H9 (cell line): ENCODE measurements at regions not wholly inside any gene's neighbourhood (a gene's known extent, or its start where the extent isn't known, plus 50 kb on each side); places are given as distances from the start of the nearest gene placed in this dataset.

Experiments
- DNase-seq: peaks from one replicate; pipeline ENCODE4 v3.0.0-alpha.2; 2017
- H2AFZ ChIP-seq: one replicate; pipeline ENCODE4 v1.6.1; 2013; ENCODE audit warnings: mild to moderate bottlenecking, low read length, control low read depth, moderate library complexity
- H2AK5ac ChIP-seq: 2 replicates; pipeline ENCODE4 v1.6.1; 2013; ENCODE audit warnings: low read length, control low read depth, mixed read lengths; ENCODE audit not compliant: insufficient read length
- H2BK120ac ChIP-seq: one replicate; pipeline ENCODE4 v1.6.1; 2013; ENCODE audit warnings: low read depth, mild to moderate bottlenecking, low read length, control low read depth, inconsistent platforms; ENCODE audit not compliant: poor library complexity, severe bottlenecking
- H2BK12ac ChIP-seq: 2 replicates; pipeline ENCODE4 v1.6.1; 2013; ENCODE audit warnings: low read length, control low read depth, mixed read lengths, low read depth; ENCODE audit not compliant: insufficient read length
- H2BK15ac ChIP-seq: 2 replicates; pipeline ENCODE4 v1.6.1; 2013; ENCODE audit warnings: low read depth, low read length, control low read depth
- H2BK20ac ChIP-seq: one replicate; pipeline ENCODE4 v1.6.1; 2013; ENCODE audit warnings: low read depth, mild to moderate bottlenecking, low read length, control low read depth, inconsistent platforms; ENCODE audit not compliant: poor library complexity, severe bottlenecking
- H2BK5ac ChIP-seq: 2 replicates; pipeline ENCODE4 v1.6.1; 2013; ENCODE audit warnings: low read length, control low read depth, mixed read lengths; ENCODE audit not compliant: insufficient read length
- H3K14ac ChIP-seq: 2 replicates; pipeline ENCODE4 v1.6.1; 2013; ENCODE audit warnings: low read length, control low read depth; ENCODE audit not compliant: insufficient read depth
- H3K18ac ChIP-seq: 2 replicates; pipeline ENCODE4 v1.6.1; 2013; ENCODE audit warnings: low read depth, mild to moderate bottlenecking, mixed read lengths, low read length, control low read depth; ENCODE audit not compliant: insufficient read length
- H3K23ac ChIP-seq: 2 replicates; pipeline ENCODE4 v1.6.1; 2013; ENCODE audit warnings: low read length, control low read depth, mixed read lengths, low read depth; ENCODE audit not compliant: insufficient read length
- H3K23me2 ChIP-seq: 2 replicates; pipeline ENCODE4 v1.6.1; 2013; ENCODE audit warnings: low read depth, mild to moderate bottlenecking, mixed read lengths, low read length, control low read depth; ENCODE audit not compliant: insufficient read length, poor library complexity, severe bottlenecking
- H3K27ac ChIP-seq: 2 replicates; pipeline ENCODE4 v1.5.1; 2013; ENCODE audit warnings: low read length, control low read depth, mixed read lengths, low read depth; ENCODE audit not compliant: insufficient read length
- H3K27me3 ChIP-seq: 2 replicates; pipeline ENCODE4 v1.6.1; 2013; ENCODE audit warnings: low read length, control low read depth, inconsistent platforms; ENCODE audit not compliant: insufficient read depth
- H3K4ac ChIP-seq: 2 replicates; pipeline ENCODE4 v1.6.1; 2013; ENCODE audit warnings: low read depth, mild to moderate bottlenecking, control low read depth, inconsistent platforms, low read length, moderate library complexity
- H3K4me1 ChIP-seq: 2 replicates; pipeline ENCODE4 v1.6.1; 2013; ENCODE audit warnings: low read length, control low read depth, inconsistent platforms; ENCODE audit not compliant: insufficient read depth
- H3K4me2 ChIP-seq: 2 replicates; pipeline ENCODE4 v1.6.1; 2013; ENCODE audit warnings: low read length, control low read depth, mixed read lengths; ENCODE audit not compliant: insufficient read length, insufficient read depth
- H3K56ac ChIP-seq: 2 replicates; pipeline ENCODE4 v1.6.1; 2013; ENCODE audit warnings: low read depth, mild to moderate bottlenecking, mixed read lengths, low read length, control low read depth; ENCODE audit not compliant: insufficient read length
- H3K79me1 ChIP-seq: 2 replicates; pipeline ENCODE4 v1.6.1; 2013; ENCODE audit warnings: low read depth, mild to moderate bottlenecking, moderate library complexity, low read length, control low read depth, inconsistent platforms; ENCODE audit not compliant: insufficient read depth, poor library complexity, severe bottlenecking
- H3K79me2 ChIP-seq: 2 replicates; pipeline ENCODE4 v1.6.1; 2013; ENCODE audit warnings: low read length, control low read depth, inconsistent platforms; ENCODE audit not compliant: insufficient read depth
- H3K9ac ChIP-seq: 2 replicates; pipeline ENCODE4 v1.6.1; 2013; ENCODE audit warnings: low read length, control low read depth, mixed read lengths; ENCODE audit not compliant: insufficient read length; ENCODE audit errors: extremely low read depth
- H3K9me3 ChIP-seq: one replicate; pipeline ENCODE4 v1.6.1; 2013; ENCODE audit warnings: low read depth, low read length, inconsistent platforms; ENCODE audit not compliant: control insufficient read depth
- H3T11ph ChIP-seq: one replicate; pipeline ENCODE4 v1.6.1; 2013; ENCODE audit warnings: mild to moderate bottlenecking, low read length, control low read depth, inconsistent platforms
- H4K20me1 ChIP-seq: one replicate; pipeline ENCODE4 v1.6.1; 2013; ENCODE audit not compliant: control insufficient read depth, insufficient read length, insufficient read depth
- H4K5ac ChIP-seq: 2 replicates; pipeline ENCODE4 v1.6.1; 2013; ENCODE audit warnings: low read depth, mild to moderate bottlenecking, mixed read lengths, low read length, control low read depth; ENCODE audit not compliant: insufficient read length
- H4K8ac ChIP-seq: replicated peaks from 2 replicates; pipeline ENCODE4 v1.6.1; 2013; ENCODE audit warnings: low read length, control low read depth, mixed read lengths, low read depth; ENCODE audit not compliant: insufficient read length
- H4K91ac ChIP-seq: 2 replicates; pipeline ENCODE4 v1.6.1; 2013; ENCODE audit warnings: low read depth, mild to moderate bottlenecking, moderate library complexity, mixed read lengths, low read length, control low read depth; ENCODE audit not compliant: insufficient read length
- H3K27ac Mint-ChIP-seq, 3 experiments: 2 replicates in 2 of 3; 3 replicates in 1 of 3; pipeline ENCODE4 v1.8.0; 2020 to 2021; ENCODE audit warnings: mixed read lengths in 3 of 3, mild to moderate bottlenecking in 1 of 3, moderate library complexity in 1 of 3
- H3K27me3 Mint-ChIP-seq: 2 replicates; pipeline ENCODE4 v1.8.0; 2021; ENCODE audit warnings: low read depth, mild to moderate bottlenecking, moderate library complexity, mixed read lengths
- H3K36me3 Mint-ChIP-seq, 3 experiments: 2 replicates in 2 of 3; 3 replicates in 1 of 3; pipeline ENCODE4 v1.8.0; 2020 to 2021; ENCODE audit warnings: low read depth in 3 of 3, mixed read lengths in 3 of 3; ENCODE audit not compliant: insufficient read depth in 1 of 3
- H3K4me1 Mint-ChIP-seq, 2 experiments: 2 replicates each; pipeline ENCODE4 v1.8.0; 2020; ENCODE audit warnings: mixed read lengths in 2 of 2
- H3K4me3 Mint-ChIP-seq, 2 experiments: 2 replicates in 1 of 2; 3 replicates in 1 of 2; pipeline ENCODE4 v1.8.0; 2020 to 2021; ENCODE audit warnings: mild to moderate bottlenecking in 2 of 2, mixed read lengths in 2 of 2, moderate library complexity in 1 of 2
- H3K9me3 Mint-ChIP-seq, 2 experiments: 2 replicates in 1 of 2; 3 replicates in 1 of 2; pipeline ENCODE4 v1.8.0; 2020; ENCODE audit warnings: mild to moderate bottlenecking in 2 of 2, mixed read lengths in 2 of 2, moderate library complexity in 1 of 2
- WGBS: extraction: QIAGEN DNeasy Blood & Tissue Kit; methylation state at CpG from one replicate; pipeline ENCODE4 v1.1.7; 2013; ENCODE audit warnings: missing lambda C conversion rate, low lambda C conversion rate, mixed read lengths; ENCODE audit not compliant: insufficient read length; ENCODE audit errors: extremely low coverage; 5-methylcytosine and 5-hydroxymethylcytosine counted together
- TF ChIP-seq, protein P1 (sequence below): fragments of 200-600 bp; sonication (generic); conservative IDR thresholded peaks from 3 replicates; pipeline ENCODE4 v1.8.0; 2021; ENCODE audit warnings: antibody characterized with exemption, mild to moderate bottlenecking

DNA sequence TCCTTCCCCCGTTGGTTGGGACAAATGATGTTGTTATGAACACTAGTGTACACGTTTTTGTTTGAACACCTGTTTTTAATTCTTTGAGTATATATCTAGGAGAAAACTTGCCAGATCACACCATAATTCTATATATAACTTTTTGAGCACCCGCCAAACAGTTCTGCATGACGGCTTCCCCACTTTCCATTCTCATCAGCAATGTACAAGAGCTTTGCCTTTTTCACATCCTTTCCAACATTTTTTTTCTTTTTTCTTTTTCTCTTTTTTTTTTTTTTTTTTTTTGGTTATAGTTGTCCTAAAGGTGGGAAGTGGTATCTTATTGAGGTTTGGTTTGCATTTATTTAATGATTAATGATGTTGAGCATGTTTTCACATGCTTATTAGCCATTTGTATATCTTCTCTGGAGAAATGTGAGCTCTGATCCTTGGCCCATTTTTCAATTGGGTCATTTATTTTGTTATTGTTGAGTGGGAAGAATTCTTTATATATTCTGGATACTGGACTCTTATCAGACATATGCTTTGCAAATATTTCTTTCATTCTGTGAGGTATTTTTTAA, 86.9 kb upstream of the ZC3H15 start:
- no peak overlapping the region for H3K14ac ChIP-seq
- DNase-seq, result no peak
- H2BK20ac ChIP-seq, result no peak overlapping the region
- no peaks in the 10 kb centered on the region for H4K20me1 ChIP-seq
- no peak overlapping the region for H2AK5ac ChIP-seq
- no peak overlapping the region for H2BK12ac ChIP-seq
- no peak overlapping the region for H2AFZ ChIP-seq
- H3K18ac ChIP-seq, result no peak overlapping the region
- no peak overlapping the region for H2BK5ac ChIP-seq
- WGBS, result no CpG with 5 or more reads among the region's 4 CpGs
- H3K9me3 ChIP-seq, result no peaks in the 10 kb centered on the region
- no peak overlapping the region for H4K8ac ChIP-seq
- H4K5ac ChIP-seq, result no peak overlapping the region
- TF ChIP-seq, protein P1, sequence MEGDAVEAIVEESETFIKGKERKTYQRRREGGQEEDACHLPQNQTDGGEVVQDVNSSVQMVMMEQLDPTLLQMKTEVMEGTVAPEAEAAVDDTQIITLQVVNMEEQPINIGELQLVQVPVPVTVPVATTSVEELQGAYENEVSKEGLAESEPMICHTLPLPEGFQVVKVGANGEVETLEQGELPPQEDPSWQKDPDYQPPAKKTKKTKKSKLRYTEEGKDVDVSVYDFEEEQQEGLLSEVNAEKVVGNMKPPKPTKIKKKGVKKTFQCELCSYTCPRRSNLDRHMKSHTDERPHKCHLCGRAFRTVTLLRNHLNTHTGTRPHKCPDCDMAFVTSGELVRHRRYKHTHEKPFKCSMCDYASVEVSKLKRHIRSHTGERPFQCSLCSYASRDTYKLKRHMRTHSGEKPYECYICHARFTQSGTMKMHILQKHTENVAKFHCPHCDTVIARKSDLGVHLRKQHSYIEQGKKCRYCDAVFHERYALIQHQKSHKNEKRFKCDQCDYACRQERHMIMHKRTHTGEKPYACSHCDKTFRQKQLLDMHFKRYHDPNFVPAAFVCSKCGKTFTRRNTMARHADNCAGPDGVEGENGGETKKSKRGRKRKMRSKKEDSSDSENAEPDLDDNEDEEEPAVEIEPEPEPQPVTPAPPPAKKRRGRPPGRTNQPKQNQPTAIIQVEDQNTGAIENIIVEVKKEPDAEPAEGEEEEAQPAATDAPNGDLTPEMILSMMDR, result no peak
- no peak overlapping the region for H2BK15ac ChIP-seq
- no peaks in the 10 kb centered on the region; the same call in 1 of the 2 replicates for H3K27me3 Mint-ChIP-seq
- no peaks in the 10 kb centered on the region for H3K4me1 ChIP-seq
- H3K79me1 ChIP-seq, result no peaks in the 10 kb centered on the region
- H3K27ac ChIP-seq, result no peak overlapping the region
- no peak overlapping the region for H3K4ac ChIP-seq
- H3K4me1 Mint-ChIP-seq, result no peaks in the 10 kb centered on the region
- no peaks in the 10 kb centered on the region for H3K23me2 ChIP-seq
- no peak overlapping the region for H4K91ac ChIP-seq
- H3K79me2 ChIP-seq, result no peaks in the 10 kb centered on the region
- no peaks in the 10 kb centered on the region for H3K27me3 ChIP-seq
- no peak overlapping the region for H3K56ac ChIP-seq
- H3T11ph ChIP-seq, result no peak overlapping the region
- H3K4me2 ChIP-seq, result no peak overlapping the region
- H2BK120ac ChIP-seq, result no peak overlapping the region
- H3K36me3 Mint-ChIP-seq, result no peaks in the 10 kb centered on the region; a peak in 1 of 7 replicates
- H3K23ac ChIP-seq, result no peak overlapping the region
- H3K4me3 Mint-ChIP-seq, result no peak overlapping the region
- H3K27ac Mint-ChIP-seq, result no peak overlapping the region
- no peak overlapping the region for H3K9ac ChIP-seq
- no peaks in the 10 kb centered on the region; a peak in 2 of 5 replicates for H3K9me3 Mint-ChIP-seq
